Progenitor cell of endocrine pancreas (in vitro differentiated cells): ENCODE measurements at regions not wholly inside any gene's neighbourhood (a gene's known extent, or its start where the extent isn't known, plus 50 kb on each side); places are given as distances from the start of the nearest gene placed in this dataset.
"Not testable (repeated sequence)": the region's sequence is repeated elsewhere in the genome, so short reads cannot be mapped to it uniquely, and the experiment has no call there.

Experiments used
- DNase-seq: peaks from one replicate; pipeline ENCODE4 v3.0.0; 2021; ENCODE audit warnings: low spot score; ENCODE audit not compliant: unreplicated experiment
- H3K27ac Mint-ChIP-seq: 2 replicates; pipeline ENCODE4 v1.8.0; 2021; ENCODE audit warnings: mild to moderate bottlenecking, moderate library complexity, mixed read lengths
- H3K27me3 Mint-ChIP-seq: 2 replicates; pipeline ENCODE4 v1.8.0; 2021; ENCODE audit warnings: mixed read lengths
- H3K36me3 Mint-ChIP-seq: 2 replicates; pipeline ENCODE4 v1.8.0; 2022; ENCODE audit warnings: mixed read lengths; ENCODE audit not compliant: insufficient read depth
- H3K4me1 Mint-ChIP-seq: 2 replicates; pipeline ENCODE4 v1.8.0; 2021; ENCODE audit warnings: low read depth, mixed read lengths
- H3K4me3 Mint-ChIP-seq: 2 replicates; pipeline ENCODE4 v1.8.0; 2021; ENCODE audit warnings: low read depth, mild to moderate bottlenecking, moderate library complexity, mixed read lengths
- H3K9me3 Mint-ChIP-seq: 2 replicates; pipeline ENCODE4 v1.8.0; 2021; ENCODE audit warnings: low read depth, mixed read lengths
- TF ChIP-seq, protein P1 (sequence below): fragments of 200-600 bp; sonication (generic); IDR thresholded peaks from one replicate; pipeline ENCODE4 v1.5.0; 2021; ENCODE audit warnings: antibody characterized with exemption, mild to moderate bottlenecking; ENCODE audit not compliant: unreplicated experiment

DNA sequence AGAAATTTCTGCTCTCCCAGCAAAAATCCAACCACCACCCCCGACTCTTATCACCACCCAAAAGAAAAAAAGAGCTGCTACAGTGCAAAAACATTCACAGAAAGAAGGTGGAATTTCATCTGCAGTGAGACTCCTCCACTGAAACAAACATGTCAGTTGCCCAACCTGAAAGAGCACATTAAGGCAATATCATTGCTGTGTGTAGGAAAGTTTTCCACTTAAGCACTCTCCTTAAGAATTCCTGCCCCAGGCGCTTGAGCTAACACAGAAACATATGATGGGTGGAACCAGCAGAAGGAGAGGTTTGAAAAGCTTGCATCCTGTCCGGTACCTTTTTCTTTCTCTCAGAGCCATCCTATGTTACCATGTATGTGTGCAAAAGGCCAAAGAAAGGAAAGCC, 200.8 kb upstream of the GADL1 start:
- no peak for DNase-seq
- Mint-ChIP-seq H3K4me1 (peaks cover 2% of the 10 kb centered on the region), H3K36me3 (no peaks in the 10 kb centered on the region), H3K27ac (no peak overlapping the region), H3K9me3 (no peaks in the 10 kb centered on the region), H3K4me3 (no peak overlapping the region), H3K27me3 (peaks cover 21% of the 10 kb centered on the region)
- TF ChIP-seq, protein P1, sequence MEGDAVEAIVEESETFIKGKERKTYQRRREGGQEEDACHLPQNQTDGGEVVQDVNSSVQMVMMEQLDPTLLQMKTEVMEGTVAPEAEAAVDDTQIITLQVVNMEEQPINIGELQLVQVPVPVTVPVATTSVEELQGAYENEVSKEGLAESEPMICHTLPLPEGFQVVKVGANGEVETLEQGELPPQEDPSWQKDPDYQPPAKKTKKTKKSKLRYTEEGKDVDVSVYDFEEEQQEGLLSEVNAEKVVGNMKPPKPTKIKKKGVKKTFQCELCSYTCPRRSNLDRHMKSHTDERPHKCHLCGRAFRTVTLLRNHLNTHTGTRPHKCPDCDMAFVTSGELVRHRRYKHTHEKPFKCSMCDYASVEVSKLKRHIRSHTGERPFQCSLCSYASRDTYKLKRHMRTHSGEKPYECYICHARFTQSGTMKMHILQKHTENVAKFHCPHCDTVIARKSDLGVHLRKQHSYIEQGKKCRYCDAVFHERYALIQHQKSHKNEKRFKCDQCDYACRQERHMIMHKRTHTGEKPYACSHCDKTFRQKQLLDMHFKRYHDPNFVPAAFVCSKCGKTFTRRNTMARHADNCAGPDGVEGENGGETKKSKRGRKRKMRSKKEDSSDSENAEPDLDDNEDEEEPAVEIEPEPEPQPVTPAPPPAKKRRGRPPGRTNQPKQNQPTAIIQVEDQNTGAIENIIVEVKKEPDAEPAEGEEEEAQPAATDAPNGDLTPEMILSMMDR, result no peak

DNA sequence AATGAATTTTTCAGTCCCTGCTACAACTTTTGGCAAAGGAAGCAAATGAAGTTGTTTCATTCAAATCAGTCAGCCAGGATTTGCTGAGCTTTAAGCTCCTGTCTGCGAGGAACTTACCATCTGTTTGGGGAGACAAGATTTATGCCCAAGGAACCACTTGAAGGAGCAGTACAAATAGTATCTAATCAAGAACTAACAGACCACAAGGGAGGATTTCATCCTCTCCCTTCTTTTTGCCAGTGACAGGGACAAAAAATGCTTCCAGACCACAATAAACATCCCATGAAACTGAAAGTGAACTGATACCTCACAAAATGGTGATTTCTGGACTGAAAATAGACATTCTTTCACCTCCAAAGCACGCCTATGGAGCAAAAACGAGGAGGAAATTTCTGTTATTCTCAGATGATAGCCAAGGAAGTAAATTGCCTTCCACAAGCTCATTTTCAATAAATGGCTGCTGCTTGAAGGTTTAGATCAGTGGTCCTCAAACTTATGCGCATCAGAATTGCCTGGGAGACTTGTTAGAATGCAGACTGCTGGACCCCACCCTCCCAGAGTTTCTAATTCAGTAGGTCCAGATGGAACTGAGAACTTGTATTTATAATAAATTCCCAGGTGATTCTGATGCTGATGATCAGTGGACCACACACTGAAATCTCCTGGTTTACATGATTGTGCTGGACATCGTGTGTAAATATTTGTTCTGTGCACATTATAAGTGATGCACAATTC, 202.4 kb upstream of the GADL1 start:
- H3K9me3 Mint-ChIP-seq, result no peaks in the 10 kb centered on the region
- H3K4me1 Mint-ChIP-seq, result no peaks in the 10 kb centered on the region
- no peak overlapping the region for H3K4me3 Mint-ChIP-seq
- H3K27me3 Mint-ChIP-seq, result peaks cover 19% of the 10 kb centered on the region
- H3K27ac Mint-ChIP-seq, result no peak overlapping the region
- DNase-seq, result no peak
- no peaks in the 10 kb centered on the region for H3K36me3 Mint-ChIP-seq
- TF ChIP-seq, protein P1, result no peak

DNA sequence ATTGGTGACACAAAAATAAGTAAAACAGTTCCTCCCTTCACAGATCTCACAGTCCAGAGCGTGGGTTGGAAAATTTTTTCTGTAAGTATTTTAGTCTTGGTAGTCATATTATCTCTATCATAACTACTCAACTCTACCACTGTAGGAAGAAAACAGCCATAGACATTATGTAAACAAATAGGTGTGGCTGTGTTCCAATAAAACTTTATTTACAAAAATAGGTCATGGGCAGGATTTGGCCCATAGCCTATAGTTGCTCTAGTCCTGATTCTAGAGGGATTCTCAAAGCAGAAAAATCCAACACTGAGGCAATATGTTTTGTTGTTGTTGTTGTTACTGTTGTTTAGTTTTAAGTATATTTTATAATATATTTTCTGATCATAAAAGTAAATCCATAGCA, 206.1 kb upstream of the GADL1 start:
- DNase-seq, result no peak
- Mint-ChIP-seq H3K27me3 (peaks cover 17% of the 10 kb centered on the region), H3K9me3 (no peaks in the 10 kb centered on the region), H3K4me3 (no peak overlapping the region), H3K27ac (no peak overlapping the region), H3K36me3 (no peaks in the 10 kb centered on the region), H3K4me1 (no peaks in the 10 kb centered on the region)
- TF ChIP-seq, protein P1, result no peak

DNA sequence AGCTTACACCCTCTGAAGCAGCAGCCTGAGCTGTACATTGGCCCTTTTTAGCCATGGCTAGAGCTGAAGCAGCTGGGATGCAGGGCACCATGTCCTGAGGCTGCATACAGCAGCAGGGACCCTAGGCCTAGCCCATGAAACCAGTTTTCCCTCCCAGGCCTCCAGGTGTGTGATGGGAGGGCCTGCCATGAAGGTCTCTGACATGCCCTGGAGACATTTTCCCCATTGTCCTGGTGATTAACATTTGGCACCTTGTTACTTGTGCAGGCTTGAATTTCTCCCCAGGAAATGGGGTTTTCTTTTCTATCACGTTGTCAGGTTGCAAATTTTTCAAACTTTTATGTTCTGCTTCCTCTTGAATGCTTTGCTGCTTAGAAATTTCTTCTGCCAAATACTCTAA, 206.8 kb upstream of the GADL1 start:
- DNase-seq, H3K27ac Mint-ChIP-seq, H3K4me3 Mint-ChIP-seq, H3K4me1 Mint-ChIP-seq, H3K9me3 Mint-ChIP-seq, H3K36me3 Mint-ChIP-seq: not testable (repeated sequence)
- H3K27me3 Mint-ChIP-seq, result peaks cover 13% of the 10 kb centered on the region

DNA sequence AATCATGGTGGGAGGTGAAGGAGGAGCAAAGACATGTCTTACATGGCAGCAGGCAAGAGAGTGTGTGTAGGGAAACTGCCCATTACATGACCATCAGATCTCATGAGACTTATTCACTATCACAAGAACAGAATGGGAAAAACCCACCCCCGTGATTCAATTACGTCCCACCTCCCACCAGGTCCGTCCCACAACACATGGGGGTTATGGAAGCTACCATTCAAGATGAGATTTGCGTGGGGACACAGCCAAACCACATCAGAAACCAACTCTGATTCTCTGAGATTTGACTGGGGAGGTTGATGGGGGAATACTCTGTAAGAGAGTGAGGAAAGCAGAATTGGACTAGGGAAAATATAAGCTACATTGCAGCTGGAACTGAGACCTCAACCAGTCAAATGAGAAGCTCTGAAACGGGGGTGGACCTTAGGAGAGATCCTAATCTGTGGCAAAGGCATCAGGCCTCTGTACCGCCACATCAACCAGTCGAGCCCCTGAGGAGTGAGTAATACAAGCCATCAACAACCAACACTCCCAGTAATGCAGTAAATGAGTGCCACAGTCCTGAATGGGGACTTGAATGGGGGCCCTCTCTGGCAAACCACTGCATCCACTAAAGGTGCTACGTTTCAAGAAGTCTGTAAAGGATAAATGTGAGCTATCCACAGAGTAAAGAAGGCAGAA, 207.9 kb upstream of the GADL1 start:
- H3K36me3 Mint-ChIP-seq, result no peaks in the 10 kb centered on the region
- no peak overlapping the region for H3K4me3 Mint-ChIP-seq
- no peak overlapping the region for H3K27ac Mint-ChIP-seq
- no peaks in the 10 kb centered on the region for H3K4me1 Mint-ChIP-seq
- no peak for DNase-seq
- peaks cover 10% of the 10 kb centered on the region for H3K27me3 Mint-ChIP-seq
- TF ChIP-seq, protein P1, result no peak
- no peaks in the 10 kb centered on the region for H3K9me3 Mint-ChIP-seq

DNA sequence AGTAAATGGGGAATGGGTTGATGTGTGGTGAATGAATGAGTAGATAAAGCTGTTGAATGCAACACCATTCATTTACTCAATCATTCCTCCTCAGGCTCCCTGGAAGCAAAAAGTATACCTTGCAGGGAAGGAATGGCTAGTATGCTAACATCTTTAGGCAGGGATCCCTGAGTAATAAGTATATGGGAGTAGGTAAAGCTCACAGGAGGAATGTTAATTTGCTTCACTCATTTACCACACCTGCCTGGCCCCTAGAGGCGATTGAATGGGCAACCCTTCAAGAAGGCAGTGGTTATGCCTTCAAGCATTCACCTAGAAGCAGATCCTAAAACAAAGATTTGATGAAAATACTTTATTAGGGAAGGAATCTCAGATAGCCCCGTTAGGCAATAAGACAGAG, 208.7 kb upstream of the GADL1 start:
- H3K27me3 Mint-ChIP-seq, result peaks cover 8% of the 10 kb centered on the region
- H3K36me3 Mint-ChIP-seq, result no peaks in the 10 kb centered on the region
- no peak overlapping the region for H3K4me3 Mint-ChIP-seq
- no peak overlapping the region for H3K27ac Mint-ChIP-seq
- no peaks in the 10 kb centered on the region for H3K4me1 Mint-ChIP-seq
- DNase-seq, result no peak
- TF ChIP-seq, protein P1, result no peak
- H3K9me3 Mint-ChIP-seq, result no peaks in the 10 kb centered on the region
